ENCODE measurements at regions not wholly inside any gene's neighbourhood (a gene's known extent, or its start where the extent isn't known, plus 50 kb on each side); places are given as distances from the start of the nearest gene placed in this dataset.

DNA sequence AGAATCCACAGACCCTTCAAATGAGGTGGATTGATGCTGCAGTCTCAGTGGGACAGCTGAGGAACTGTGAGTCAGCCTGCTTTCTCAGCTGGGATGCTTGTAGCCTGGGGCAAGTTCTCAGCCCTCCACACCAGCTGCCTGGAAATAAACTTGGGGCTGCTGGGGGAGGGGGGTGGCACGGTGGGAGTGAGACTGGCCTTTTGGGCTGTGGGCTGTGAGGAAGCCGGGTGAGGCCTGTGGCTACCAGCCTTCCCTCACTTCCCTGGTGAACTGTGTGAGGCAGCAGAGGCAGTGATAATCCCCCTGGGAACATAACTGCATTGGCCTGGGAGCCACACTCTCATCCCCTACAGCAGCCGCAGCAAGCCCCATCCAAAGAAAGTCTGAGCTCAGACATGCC is 114.5 kb upstream of the GUCY1A1 start:
- no peak for DNase-seq

GRCh38 chr4:155548173-155548572 is 118.5 kb upstream of the GUCY1A1 start:
- DNase-seq, result peak; percentile 52

DNA sequence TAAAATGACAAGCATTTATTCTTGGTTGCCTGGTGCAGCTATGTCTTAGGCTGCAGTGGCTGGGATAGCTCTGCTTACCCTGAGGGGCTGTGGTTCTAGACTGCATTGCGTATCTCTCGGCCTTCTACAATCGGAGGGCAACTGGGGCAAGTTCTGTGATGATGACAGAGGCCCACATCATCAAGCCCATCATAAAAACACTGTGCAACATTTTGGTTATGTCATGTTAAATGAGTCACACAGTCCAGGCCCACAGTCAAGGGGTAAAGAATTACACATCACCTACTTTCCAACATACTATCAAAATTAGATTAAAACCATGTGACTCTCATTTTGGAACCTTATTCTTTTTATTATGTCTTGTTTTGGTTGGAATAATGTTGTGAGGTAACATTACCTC is 120.2 kb upstream of the GUCY1A1 start:
- DNase-seq, result no peak

DNA sequence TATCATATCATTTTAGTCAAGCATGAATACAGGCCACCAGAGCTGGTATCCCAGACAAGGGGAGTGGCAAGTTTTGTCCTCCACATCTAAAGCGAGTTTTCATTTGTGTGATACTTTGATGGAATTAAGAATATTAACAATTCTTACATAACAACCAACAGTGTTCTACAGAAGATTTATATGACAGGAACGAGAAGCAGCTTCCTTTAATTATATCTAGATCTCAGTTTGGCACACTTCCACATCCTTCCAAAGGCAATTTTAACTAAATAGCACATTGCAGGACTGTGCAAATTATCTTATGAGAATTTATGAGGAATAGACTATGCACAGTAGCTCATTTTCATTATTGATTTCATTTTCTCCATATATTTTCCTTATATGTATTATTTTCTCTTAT is 121.2 kb upstream of the GUCY1A1 start:
- DNase-seq, result no peak

- no peak for DNase-seq
Observed at GRCh38 chr4:155544547-155544946, 122.1 kb upstream of the GUCY1A1 start.

GRCh38 chr4:155543126-155543765 is 123.4 kb upstream of the GUCY1A1 start:
- DNase-seq, result no peak

DNA sequence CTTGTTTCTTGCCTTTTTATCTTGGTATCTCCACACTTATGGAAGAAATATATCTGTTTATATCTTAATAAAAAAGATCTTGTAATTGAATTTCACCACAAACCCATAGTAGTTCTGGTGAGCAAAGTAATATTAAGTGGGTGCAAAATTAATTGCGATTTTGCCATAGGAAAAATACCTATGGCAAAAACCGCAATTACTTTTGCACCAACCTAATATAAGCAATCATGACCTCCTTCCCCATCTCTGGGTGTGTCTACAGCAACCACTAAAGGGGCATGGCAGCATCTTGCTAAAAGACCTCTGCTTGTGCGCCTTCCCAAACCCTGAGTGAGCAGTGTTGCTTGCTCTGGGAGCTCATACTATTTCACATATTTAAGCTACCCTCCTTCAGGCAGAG is 124.2 kb upstream of the GUCY1A1 start:
- no peak for DNase-seq

- DNase-seq, result no peak
Observed at GRCh38 chr4:155541716-155542115, 124.9 kb upstream of the GUCY1A1 start.

DNA sequence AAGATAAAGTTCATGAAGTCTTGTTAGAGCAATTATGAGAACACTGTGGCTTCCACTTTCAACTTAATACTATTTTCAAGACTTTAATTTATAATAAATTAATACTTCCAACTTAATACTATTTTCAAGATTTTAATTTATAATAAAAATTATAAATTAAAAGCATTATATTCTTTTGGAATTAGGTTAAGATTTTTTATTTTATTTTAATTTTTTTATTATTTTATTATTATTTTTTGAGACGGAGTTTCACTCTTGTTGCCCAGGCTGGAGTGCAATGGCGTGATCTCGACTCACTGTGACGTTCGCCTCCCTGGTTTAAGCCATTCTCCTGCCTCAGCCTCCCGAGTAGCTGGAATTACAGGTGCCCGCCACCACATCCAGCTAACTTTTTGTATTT is 126.0 kb upstream of the GUCY1A1 start:
- no peak for DNase-seq

GRCh38 chr4:155539746-155540145 is 126.9 kb upstream of the GUCY1A1 start:
- DNase-seq, result no peak

GRCh38 chr4:155535802-155536454 is 130.7 kb upstream of the GUCY1A1 start:
- DNase-seq, result no peak

- peak; percentile 67 for DNase-seq
Observed at GRCh38 chr4:155532373-155533085, 134.1 kb upstream of the GUCY1A1 start.

GRCh38 chr4:155530857-155531256 is 135.8 kb upstream of the GUCY1A1 start:
- no peak for DNase-seq

GRCh38 chr4:155530290-155530689 is 136.4 kb upstream of the GUCY1A1 start:
- no peak for DNase-seq

DNA sequence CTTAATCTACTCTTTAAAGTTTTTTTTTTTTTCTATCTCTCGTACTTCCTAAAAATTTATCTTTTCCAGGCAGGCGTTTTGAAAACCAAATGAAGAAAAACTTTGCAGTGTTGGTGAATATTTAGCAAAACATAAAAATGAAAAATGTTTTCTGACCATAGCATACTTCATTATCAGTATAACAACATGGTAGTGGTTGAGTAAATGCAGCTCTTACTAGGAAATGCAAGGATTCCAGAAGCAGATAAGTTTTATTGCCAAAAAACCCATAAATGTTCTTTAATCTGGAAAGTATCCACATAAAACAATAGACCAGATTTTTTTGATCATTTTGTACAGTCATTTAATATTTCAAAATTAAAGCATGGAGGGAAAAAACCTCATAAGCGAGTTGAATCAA is 136.9 kb upstream of the GUCY1A1 start:
- DNase-seq, result no peak

GRCh38 chr4:155529272-155529671 is 137.4 kb upstream of the GUCY1A1 start:
- DNase-seq, result no peak

DNA sequence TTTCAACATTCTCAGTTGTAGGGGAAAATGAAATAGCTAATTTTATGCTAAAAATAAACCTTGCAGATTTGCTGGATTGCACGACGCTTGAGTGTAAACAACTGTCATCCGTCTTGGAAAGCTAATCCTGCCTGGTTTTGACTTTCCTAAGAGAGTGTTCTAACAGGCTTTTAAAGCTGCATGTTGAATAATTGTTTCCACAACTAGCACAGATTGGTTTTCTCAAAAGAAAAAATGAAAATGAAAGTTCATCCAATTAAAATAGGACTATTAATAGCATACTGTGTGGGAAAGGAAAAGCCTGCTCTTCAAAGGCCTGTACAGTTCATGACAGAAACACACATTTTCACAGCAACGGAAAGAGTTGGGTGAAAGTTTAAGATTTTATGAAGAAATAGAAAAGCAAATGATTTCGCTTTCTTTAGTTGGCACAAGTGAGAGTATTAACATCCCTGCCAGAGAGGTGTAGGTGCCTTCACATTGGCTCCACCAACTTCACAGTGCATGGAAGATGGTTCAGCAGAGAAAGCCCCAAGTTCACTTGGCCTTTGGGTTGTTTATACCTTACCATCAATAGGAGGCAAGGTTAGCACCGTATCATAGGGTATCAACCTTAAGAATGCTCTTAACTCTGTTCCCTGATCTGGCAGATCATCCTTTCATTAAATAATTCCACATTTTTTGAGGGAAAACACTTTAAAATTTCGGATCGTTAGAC is 140.0 kb upstream of the GUCY1A1 start:
- DNase-seq, result peak; percentile 88

DNA sequence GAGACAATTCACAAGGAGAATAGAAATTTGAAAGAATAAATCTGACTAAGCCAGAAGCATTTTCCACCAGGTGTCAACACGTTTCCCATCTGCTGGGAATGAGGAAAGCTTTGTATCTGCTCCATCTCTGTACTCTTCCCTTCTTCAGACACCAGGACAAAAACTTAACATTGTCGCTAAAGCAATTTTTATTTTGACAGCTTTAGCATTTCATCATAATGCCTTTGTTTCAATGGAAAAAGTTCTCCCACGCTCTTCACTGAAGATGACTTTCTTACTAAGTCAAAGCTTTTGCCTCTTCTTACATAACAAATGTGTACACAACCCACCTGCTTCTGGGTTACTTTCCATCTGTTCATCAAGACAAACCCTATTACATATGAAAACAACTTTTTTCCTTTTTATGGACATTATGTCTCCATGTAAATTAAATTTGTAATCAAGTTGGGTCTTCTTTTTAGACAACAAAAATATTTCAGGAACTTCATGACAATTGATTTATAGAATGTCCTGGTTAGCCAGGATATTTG is 141.7 kb upstream of the GUCY1A1 start:
- DNase-seq, result peak; percentile 73

- no peak for DNase-seq
Observed at GRCh38 chr4:155523358-155523757, 143.3 kb upstream of the GUCY1A1 start.

GRCh38 chr4:155522201-155522600 is 144.4 kb upstream of the GUCY1A1 start:
- DNase-seq, result peak; percentile 66

DNA sequence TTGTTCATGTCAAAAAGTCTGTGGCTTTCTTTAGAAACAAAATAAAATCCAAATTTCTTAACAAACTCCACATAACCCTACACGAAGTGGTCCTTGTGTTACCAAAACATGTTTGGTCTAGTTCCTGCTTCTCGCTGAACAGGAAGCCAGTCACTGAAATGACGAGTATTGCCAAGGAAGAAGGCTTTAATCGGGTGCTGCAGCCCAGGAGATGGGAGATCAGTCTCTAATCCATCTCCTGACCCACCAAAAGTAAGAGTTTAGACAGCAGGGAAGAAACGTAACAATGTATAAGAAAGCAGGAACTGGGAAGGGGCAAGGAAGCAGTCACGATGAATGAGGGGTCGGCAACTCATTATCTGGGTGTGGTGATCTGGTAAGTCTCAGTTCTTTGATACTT is 144.6 kb upstream of the MAP9 start:
- no peak for DNase-seq

GRCh38 chr4:155515444-155516075 is 138.8 kb upstream of the MAP9 start:
- DNase-seq, result no peak

Measured in tongue (tissue), 1 donor.